DMS153 (cell line): ENCODE measurements at regions not wholly inside any gene's neighbourhood (a gene's known extent, or its start where the extent isn't known, plus 50 kb on each side); places are given as distances from the start of the nearest gene placed in this dataset.
"Not testable (repeated sequence)": the region's sequence is repeated elsewhere in the genome, so short reads cannot be mapped to it uniquely, and the experiment has no call there.

ENCODE experiments used
- DNase-seq: peaks from one replicate; lab custom pipeline; 2025; lab: John Stamatoyannopoulos, UW

DNA sequence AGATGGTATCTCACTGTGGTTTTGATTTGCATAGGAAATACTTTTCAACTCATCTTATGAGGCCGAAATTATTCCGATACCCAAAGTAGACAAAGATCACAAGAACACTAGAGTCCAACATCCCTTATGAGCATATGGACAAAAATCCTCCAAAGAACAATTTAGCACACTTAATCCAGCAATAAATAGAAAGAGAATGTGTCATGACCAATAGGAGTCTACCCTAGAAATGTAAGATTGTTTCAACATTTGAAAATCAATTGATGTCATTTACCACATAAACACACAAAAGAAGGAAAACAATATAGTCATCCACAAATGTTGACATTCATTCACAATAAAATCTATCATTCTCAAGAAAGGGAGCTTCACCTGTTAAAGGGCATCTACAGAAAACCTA, 307.8 kb upstream of the SMIM21 start:
- no peak for DNase-seq

DNA sequence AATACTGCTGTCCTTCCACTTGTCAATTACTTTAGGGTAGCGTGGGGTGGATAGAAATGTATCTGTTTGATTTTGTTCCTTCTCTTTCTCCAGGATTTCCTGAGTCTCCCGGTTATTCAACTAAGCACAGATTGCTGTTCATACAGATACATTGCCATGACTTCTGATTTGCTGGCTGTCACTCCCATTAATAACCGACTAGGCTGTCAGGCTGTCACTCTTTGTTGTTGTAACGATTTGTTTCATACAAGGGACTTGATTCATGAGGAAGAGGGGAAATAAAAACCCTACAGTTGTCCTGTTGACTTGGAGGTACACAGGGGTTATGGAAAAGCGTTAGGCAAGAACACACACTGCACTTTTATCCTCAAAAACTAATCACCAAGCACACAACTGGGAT, 302.7 kb upstream of the SMIM21 start:
- DNase-seq = no peak

DNA sequence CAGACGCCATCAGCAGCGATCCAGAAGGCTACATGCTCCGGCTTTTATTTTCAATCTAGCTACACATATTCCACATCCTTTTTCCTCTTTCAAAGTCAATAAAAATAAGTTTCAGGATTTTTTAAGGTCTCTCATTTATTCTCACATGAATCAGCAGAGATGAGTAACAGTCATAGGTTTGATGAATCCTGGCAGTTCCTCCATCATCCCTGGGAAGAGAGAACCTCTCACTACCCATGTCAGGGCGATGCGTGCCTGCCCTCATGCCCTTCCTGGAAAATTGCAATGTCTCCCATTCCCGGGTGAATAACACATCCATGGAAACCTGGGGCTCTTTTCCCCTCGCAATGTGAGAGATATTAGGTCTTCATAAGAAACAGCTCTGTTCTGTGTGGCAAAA, 301.1 kb upstream of the SMIM21 start:
- no peak for DNase-seq

DNA sequence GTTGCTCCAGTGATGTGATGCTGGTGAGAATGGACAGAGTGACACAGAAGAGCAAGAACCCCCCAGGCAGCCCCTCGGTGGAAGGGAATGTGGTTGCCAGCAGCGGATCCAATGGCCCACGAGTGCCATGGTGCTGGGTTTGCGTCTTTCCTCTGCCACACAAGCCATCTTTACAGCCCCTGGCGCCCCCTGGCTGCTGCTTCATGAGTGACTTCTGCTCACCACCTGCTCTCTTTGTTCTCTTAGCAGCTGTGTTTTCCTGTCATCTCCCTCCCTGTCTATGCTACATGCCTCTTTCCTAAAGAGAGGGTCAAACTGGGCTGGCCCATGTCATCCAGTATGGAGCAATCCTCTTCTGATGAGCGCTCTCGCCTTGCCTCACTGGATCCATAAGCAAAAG, 300.0 kb upstream of the SMIM21 start:
- DNase-seq = peak; percentile 55

DNA sequence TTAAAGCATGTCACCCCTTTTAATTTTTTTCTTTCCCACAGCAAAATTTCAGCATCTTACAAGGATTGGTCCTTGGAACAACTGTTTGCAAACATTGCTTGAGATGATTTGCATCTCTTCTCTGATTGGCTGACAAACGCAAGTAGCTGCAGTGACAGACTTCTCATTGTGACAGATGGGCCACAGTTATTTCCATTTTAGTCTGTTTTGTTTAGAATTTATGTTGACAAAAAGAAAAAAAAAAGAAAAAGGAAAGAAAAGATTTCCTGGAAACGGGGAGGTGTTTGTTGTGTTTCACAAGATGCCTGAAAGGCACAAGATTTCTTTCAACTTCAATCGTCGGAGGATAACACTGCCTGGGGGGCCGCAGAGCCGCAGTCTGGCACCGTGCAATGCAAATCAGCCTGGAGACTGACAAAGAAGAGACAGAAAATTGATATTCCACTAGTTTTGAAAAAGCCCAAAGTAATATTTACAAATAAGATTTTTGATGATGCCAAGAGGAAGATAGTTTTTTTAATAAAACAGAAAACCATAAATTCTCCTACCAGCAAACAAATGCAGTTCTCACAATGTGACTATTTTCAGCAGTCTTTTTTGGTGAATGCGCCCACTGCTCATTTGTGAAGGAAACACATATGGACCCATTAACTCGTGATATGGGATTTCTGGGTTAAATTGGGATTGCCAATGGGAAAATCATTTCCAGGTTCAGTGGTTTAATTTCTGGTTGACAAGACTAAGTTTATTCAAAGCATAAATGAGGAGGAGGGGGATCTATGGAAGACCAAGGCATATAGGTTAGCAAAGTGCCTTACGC, 296.2 kb upstream of the SMIM21 start:
- no peak for DNase-seq

DNA sequence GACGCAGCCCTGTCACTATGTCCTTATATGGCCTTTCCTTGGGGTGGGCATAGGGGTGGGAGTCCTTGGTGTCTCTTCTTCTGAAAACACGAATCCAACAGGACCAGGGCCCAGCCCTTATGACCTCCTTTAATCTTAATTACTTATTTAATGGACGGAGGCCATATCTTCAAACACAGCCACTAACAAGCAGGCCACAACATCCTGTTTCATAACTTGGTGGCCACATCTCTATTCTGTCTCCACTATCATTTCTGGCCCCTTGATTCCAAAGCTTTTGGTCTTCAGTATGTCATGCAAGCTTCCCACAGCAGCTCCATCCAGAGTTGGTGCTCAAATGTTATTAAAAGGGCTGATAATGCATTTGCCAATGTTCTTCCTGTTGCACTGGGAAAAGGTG, 287.3 kb upstream of the SMIM21 start:
- no peak for DNase-seq

DNA sequence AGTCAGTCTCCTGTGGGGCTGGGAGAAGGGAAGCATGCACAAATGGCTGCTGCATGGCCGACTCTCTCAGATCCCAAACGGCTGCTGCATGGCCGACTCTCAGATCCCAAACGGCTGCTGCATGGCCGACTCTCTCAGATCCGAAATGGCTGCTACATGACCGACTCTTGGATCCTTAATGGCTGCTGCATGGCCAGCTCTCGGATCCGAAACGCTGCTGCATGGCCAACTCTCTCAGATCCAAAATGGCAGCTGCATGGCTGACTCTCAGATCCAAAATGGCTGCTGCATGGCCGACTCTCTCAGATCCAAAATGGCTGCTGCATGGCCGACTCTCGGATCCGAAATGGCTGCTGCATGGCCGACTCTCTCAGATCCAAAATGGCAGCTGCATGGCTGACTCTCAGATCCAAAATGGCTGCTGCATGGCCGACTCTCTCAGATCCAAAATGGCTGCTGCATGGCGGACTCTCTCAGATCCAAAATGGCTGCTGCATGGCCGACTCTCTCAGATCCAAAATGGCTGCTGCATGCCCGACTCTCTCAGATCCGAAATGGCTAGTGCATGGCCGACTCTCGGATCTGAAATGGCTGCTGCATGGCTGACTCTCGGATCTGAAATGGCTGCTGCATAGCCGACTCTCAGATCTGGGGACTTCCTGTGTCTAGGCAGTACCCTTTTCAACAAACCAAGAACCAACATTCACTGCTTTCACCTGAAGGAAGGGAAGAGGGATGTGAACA, 284.8 kb upstream of the SMIM21 start:
- DNase-seq = not testable (repeated sequence)

DNA sequence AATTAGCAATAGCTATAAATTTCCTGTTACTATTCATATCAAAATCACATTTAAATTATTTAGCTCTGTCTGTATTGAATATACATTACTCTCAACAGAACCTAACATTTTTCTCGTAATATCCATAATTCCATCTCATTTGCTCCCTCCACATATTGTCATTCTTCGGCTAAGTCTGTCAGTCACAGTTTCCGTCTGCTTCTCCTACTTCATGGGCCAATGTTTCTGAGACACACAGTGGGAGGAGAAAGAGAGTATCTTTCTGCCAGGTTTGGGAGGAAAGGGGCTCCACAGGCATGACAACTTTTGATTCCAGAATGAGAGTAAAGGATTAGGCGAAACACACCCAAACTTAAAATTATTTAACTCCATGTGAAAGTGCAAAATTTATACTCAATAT, 273.1 kb upstream of the SMIM21 start:
- no peak for DNase-seq

DNA sequence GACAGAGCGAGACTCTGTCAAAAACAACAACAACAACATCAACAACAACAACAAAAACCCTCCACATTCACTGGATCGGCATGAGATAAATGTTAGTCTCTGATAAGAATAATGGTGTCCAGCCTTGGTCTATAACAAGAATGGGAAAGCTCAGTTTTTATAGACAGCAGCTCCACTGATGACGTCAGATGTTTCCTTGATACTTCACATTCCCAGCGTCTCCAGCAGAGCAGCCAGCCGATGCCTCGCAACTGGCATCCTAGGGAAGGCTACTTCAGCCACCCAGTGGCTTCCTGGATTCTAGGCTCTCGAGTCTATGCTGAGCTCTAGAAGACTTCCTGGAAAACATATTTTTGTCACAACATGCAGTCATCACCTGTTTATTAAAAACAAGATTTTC, 271.4 kb upstream of the SMIM21 start:
- DNase-seq = no peak

DNA sequence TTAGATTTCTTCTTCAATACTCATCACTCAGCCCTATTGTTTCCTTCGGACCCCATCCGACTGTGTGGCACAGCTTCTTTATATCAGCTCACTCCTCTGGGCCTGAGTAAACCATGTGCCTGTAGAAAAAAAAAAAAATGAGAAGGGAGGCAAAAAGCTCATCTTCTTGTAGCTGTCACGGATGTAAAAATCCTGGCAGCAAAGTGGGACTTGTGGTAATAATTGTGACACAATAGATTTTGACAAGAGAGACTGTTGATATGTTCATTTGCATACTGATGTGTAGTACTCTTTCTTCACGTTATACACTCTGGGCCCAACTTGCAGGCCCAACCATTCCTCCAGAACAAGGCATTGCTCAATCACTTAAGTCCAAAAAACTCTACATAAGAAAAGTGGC, 270.0 kb upstream of the SMIM21 start:
- no peak for DNase-seq

DNA sequence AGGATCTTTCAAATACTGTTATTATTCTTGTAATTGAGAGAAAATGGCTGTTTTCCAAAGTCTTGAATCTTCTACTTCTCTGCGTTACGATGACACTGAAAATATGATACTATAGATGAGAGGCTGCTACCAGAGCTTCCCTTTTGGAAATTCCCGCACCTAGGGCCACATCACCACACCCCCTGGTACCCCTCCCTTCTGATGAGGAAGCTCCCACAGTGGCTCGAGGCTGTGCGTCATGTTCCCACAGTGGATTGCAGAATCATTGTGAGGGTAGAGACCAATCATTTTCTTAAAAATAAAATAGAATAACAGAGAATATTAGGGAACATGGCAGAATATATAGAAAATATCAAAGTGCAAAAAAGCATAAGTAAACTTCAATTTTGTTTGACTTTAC, 268.9 kb upstream of the SMIM21 start:
- no peak for DNase-seq

DNA sequence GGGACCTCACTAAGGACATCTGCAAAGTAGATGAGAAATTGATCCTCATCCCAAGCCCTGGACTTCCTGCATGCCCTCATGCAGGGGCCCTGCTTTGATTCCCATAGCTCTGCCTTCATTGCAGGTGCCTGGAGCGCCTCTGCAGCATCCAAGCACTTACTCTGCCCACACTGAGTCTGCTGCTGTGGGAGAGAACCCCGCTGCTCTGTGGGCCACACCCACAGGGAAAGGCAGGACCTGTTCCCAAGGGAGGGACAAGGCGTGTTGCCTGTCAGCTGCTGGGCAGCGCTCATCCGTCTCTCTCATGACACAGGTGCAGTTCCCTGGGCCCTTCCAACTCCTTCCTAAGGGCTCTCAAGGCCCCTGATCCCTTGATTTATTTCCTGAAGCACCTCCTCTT, 266.8 kb upstream of the SMIM21 start:
- peak; percentile 48 for DNase-seq

DNA sequence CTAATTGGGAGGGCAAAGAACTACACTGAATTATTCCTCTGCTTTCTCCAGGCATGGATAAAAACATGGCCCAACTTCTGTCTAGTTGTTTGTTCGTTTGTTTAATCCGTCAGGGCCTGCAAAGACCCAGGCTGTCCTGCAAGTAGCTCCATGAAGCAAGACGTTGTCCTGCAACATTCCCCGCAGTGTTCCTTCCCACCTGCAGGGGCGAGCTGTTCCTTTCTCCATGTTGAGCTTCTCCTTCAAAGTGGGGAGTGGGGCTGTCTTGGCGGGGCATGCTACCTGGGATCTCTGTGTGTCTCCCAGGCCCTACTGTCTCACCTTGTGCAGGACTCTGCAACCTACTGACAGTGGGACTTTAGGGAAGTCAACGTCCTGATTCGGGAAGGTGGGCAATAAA, 264.0 kb upstream of the SMIM21 start:
- DNase-seq = no peak

DNA sequence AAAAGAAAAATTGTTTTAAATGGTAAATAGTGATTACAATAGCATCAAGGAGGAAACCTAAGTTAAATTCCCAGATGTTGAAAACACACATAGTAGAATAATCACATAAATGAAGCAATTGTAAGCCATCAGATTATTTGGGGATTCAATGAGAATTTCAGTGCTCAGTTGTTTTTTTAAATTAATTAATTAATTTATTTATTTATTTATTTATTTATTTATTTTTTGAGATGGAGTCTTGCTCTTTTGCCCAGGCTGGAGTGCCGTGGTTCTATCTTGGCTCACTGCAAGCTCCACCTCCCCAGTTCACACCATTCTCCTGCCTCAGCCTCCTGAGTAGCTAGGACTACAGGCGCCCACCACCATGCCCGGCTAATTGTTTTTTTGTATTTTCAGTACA, 262.8 kb upstream of the SMIM21 start:
- not testable (repeated sequence) for DNase-seq

DNA sequence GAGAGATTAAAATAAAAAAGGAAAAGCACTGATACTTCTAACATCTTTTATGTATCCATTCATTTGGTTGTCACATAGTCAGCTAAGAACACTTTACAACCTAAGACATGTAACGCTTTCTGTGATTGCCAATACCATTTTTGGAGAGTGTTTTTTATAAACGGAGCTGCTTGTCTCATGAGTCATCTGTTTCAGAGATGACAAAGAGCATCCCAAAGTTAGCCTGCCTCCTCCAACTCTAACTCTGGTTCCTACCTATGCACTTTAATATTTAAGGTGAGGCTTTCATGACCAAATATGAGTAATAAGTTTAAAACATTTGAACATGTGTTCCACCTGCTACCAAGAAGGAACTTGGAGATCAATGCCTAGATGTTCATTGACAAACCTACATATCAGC, 260.1 kb upstream of the SMIM21 start:
- DNase-seq = no peak

DNA sequence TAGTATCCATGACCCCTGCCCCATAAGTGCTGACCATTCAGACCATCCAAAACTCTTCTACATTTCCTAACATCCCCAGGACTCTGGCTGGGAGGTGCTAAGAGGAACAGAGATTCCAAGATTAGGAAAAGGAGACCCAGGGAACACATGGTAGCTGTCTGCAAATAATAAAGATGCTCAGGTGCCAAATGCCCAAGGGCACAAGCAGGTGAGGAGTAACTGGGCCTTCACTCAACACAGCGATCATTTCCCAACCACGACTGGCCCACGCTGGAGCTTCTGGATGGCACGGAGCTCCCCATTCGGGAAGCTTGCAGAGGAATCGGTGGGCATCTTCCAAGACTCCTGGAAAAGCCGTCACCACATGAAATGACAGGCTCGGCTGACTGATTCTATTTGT, 255.9 kb upstream of the SMIM21 start:
- no peak for DNase-seq

DNA sequence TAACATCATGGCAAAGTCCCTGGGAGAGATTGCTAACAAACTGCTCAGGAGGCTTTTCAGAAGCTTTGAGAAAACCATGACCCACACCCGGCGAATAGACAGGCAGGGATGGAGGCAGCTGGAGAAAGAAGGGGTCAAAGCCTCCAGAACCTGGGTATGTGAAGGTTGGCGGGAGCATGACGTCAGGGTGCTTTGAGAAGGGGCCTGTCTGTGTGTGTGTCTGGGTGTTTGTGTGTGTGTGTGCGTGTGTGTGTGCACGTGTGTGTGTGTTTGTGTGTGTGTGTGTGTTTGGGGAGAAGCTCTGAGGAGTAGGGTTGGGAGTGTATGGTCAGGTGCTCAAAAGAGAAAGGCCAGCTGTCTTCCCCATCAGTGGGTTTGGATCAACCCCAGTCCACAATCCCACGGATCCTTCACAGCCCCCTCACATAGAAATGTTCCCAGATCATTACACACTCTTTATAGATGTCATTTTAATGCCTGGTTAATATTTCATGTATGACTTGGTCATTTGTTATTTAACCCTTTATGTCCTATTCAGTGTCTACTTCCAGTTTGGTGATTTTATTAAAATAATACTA, 254.1 kb upstream of the SMIM21 start:
- no peak for DNase-seq

DNA sequence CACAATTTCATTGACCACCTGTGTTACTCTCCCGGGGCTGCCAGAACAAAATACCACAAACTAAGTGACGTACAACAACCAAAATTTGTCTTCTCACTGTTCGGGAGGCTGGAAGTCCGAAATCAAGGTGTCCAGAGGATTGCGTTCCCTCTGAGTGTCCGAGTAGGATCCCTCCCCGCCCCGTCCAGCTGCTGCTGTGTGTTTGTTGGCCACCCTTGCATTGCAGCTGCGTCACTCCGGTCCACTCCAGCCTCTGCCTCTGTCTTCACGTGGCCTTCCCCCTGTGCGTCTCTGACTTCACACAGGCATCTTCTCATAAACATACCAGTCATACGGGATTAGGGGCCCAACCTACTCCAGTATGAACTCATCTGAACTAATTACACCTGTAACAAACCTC, 251.8 kb upstream of the SMIM21 start:
- no peak for DNase-seq

DNA sequence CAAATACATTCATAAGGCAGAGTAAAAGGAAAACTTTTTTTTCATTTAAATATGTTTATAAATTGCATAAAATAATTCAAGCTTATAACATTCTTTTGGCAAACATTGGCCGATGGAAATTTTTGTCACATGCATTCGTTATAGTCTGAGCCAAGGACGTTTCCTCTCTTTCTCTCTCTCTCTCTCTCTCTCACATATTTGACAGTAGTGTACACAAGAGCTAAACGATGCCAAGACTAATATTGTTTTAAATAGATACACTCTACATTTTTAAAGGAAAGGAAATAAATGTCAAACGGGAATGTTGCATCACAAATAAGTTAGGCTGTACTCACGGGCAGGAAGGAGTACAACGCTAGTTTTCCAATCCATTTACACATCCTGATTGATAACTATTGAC, 251.1 kb upstream of the SMIM21 start:
- DNase-seq = peak; percentile 14

DNA sequence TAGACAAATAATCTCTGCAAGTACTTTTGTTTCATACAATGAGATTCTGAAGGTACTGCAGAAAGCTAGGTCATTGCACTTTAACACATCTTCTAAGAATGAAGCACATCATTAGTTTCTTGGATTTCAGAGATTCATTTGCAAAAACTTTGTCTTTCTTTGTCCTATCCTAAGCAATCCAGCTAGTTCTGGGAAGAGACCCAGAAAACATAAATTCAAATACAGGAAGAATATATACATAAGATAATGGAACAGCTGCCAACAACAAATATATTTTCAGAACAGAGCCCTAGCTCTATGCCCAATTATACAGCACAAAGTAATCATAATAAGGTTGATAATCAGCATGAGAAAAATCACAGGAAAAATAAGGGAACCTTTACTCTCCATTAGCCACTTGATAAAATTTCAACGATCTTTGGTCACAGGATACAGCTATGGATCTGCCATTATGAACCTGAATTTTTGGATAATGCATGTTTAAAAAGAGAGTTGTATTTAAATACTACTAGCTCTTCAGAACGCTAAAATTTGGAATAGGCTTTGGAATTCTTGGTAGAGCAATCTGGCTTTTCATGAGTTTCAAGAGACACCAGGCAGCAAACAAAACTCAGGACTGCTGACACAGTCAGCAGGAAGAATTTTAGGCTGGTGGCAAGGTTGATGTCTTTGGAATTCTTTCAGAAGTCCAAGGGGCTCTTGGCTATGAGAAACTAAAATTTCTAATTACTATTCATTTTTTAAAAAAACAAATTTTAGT, 250.4 kb upstream of the SMIM21 start:
- DNase-seq = no peak

DNA sequence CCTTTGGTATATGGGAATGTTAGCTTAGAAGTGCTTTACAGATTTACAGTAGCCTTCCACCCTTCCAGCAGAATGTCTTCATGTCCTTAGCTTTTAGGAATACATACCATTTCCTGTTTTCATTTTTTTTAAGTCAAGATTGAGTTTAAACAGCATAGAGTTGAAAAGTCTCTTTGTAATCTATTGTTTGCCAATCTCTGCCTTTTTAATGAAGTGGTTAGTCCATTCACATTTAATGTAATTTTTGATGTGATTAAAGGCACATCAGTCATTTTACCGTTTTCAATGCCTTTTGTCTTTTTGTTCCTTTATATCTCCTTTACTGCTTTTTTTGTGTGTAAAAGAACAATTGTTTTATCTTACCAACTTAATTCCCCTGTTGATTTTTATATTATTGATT, 233.4 kb upstream of the SMIM21 start:
- no peak for DNase-seq

DNA sequence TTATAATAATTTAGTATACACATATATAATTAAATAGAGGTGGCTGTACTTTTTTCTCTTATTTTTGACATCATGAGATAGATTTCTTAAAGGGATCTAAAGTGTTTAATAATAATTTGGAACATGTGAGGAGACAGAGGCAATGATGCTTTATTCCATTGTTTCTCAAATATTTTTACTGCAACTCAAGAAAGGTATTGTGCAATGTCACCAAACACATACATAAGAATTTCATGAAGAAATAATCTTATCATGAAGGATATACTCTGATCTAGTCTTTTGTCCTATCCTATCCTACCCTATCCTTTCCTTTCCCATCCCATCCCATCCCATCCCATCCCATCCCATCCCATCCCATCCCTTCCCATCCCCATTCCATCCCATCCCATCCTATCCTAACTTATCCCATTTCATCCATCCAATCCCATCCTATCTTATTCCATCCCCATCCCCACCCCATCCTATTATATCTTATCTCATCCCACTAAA, 232.1 kb upstream of the SMIM21 start:
- no peak for DNase-seq
